ENCODE measurements at regions not wholly inside any gene's neighbourhood (a gene's known extent, or its start where the extent isn't known, plus 50 kb on each side); places are given as distances from the start of the nearest gene placed in this dataset.

GRCh38 chr1:240691501-240691900, 79.5 kb upstream of the GREM2 start:
- Mint-ChIP-seq H3K4me3 (no peak overlapping the region), H3K36me3 (ENCODE audit: low read depth) (no peaks in the 10 kb centered on the region), H3K4me1 (ENCODE audit: low read depth) (peaks cover 32% of the 10 kb centered on the region), H3K9me3 (no peaks in the 10 kb centered on the region), H3K27me3 (ENCODE audit: insufficient read depth) (no peaks in the 10 kb centered on the region), H3K27ac (no peak overlapping the region)
- no peak for DNase-seq
- TF ChIP-seq, protein P1, sequence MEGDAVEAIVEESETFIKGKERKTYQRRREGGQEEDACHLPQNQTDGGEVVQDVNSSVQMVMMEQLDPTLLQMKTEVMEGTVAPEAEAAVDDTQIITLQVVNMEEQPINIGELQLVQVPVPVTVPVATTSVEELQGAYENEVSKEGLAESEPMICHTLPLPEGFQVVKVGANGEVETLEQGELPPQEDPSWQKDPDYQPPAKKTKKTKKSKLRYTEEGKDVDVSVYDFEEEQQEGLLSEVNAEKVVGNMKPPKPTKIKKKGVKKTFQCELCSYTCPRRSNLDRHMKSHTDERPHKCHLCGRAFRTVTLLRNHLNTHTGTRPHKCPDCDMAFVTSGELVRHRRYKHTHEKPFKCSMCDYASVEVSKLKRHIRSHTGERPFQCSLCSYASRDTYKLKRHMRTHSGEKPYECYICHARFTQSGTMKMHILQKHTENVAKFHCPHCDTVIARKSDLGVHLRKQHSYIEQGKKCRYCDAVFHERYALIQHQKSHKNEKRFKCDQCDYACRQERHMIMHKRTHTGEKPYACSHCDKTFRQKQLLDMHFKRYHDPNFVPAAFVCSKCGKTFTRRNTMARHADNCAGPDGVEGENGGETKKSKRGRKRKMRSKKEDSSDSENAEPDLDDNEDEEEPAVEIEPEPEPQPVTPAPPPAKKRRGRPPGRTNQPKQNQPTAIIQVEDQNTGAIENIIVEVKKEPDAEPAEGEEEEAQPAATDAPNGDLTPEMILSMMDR (IDR thresholded peaks at IDR 0.05), result no peak

DNA sequence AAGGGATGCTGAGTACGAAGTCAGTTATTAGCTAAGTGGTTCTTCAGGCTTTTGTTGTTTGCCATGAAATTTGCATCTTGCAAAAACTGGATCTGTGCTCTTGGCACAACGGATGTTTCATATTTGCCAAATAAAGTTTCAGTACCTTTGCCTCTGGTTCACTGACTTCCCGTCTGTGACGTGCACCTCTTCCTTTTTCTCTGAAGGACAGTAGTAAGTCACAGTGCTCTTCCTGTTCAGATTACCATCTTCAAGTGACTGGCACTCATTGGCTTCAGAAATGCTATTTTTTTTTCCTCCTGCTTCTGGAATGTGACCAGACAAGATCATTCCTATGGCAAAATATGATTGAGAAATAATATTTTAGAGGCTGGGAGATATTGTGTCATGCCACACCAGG, 75.9 kb upstream of the GREM2 start:
- H3K4me3 Mint-ChIP-seq, result no peak overlapping the region
- peaks cover 17% of the 10 kb centered on the region for H3K4me1 Mint-ChIP-seq (ENCODE audit: low read depth)
- H3K36me3 Mint-ChIP-seq (ENCODE audit: low read depth), result no peaks in the 10 kb centered on the region
- peaks cover 1% of the 10 kb centered on the region for H3K27me3 Mint-ChIP-seq (ENCODE audit: insufficient read depth)
- TF ChIP-seq, protein P1 (IDR thresholded peaks at IDR 0.05), result no peak
- DNase-seq, result no peak
- no peaks in the 10 kb centered on the region for H3K9me3 Mint-ChIP-seq
- no peak overlapping the region for H3K27ac Mint-ChIP-seq

GRCh38 chr1:240683576-240683975, 71.6 kb upstream of the GREM2 start:
- Mint-ChIP-seq H3K27me3 (ENCODE audit: insufficient read depth) (peaks cover 1% of the 10 kb centered on the region), H3K36me3 (ENCODE audit: low read depth) (no peaks in the 10 kb centered on the region), H3K27ac (no peak overlapping the region), H3K4me3 (no peak overlapping the region), H3K4me1 (ENCODE audit: low read depth) (no peaks in the 10 kb centered on the region), H3K9me3 (0 out of 2 replicates have a peak, but pooled peaks cover 5% of the 10 kb centered on the region)
- DNase-seq, result no peak
- TF ChIP-seq, protein P1 (IDR thresholded peaks at IDR 0.05), result no peak

- peaks cover 1% of the 10 kb centered on the region for H3K27me3 Mint-ChIP-seq (ENCODE audit: insufficient read depth)
- no peak overlapping the region for H3K27ac Mint-ChIP-seq
- TF ChIP-seq, protein P1 (IDR thresholded peaks at IDR 0.05), result no peak
- DNase-seq, result no peak
- H3K4me3 Mint-ChIP-seq, result no peak overlapping the region
- H3K4me1 Mint-ChIP-seq (ENCODE audit: low read depth), result no peaks in the 10 kb centered on the region
- H3K36me3 Mint-ChIP-seq (ENCODE audit: low read depth), result no peaks in the 10 kb centered on the region
- H3K9me3 Mint-ChIP-seq, result 0 out of 2 replicates have a peak, but pooled peaks cover 5% of the 10 kb centered on the region
Measured at GRCh38 chr1:240682859-240683242, 70.9 kb upstream of the GREM2 start.

DNA sequence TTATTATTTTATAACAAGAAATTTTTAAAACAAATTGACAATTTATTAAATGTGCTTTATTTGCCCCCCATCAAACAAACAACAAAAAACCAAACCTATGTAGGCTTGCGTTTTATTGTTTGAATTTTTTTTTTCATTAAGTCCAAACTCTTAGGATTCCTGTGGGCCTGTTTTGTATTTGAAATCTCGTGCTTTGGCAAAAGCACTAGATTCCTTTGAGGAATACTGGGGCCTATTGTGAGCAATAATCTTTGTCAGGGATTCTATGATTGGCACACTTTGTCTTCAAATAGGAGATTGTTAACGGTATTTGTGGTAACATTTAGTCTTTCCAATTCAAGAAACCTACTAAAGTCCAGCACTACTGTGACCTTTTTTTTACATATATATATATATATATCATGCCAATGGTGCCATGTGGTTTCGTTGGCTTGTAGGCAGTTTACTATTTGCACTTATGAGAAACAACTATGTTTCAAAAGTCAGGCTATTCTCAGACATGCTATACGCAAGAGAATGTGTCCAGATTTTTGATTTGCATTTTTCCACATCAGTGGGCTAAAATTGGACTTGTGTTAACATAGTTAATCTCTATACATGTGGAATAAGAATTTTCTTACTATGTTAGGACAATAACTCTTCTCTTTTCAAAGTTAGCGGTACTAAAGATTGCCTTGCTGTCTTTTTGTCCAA, 70.4 kb upstream of the GREM2 start:
- H3K4me1 Mint-ChIP-seq (ENCODE audit: low read depth), result no peaks in the 10 kb centered on the region
- peaks cover 1% of the 10 kb centered on the region for H3K27me3 Mint-ChIP-seq (ENCODE audit: insufficient read depth)
- 0 out of 2 replicates have a peak, but pooled peaks cover 5% of the 10 kb centered on the region for H3K9me3 Mint-ChIP-seq
- TF ChIP-seq, protein P1 (IDR thresholded peaks at IDR 0.05), result no peak
- no peak overlapping the region for H3K27ac Mint-ChIP-seq
- H3K4me3 Mint-ChIP-seq, result no peak overlapping the region
- no peak for DNase-seq
- H3K36me3 Mint-ChIP-seq (ENCODE audit: low read depth), result no peaks in the 10 kb centered on the region
